Activated gamma-delta T cell treated with anti-CD3 and anti-CD28 coated beads, Interleukin-2, amount 50 U/mL, for 16 hours (primary cell): ENCODE measurements at regions not wholly inside any gene's neighbourhood (a gene's known extent, or its start where the extent isn't known, plus 50 kb on each side); places are given as distances from the start of the nearest gene placed in this dataset.
"Not testable (repeated sequence)": the region's sequence is repeated elsewhere in the genome, so short reads cannot be mapped to it uniquely, and the experiment has no call there.

ENCODE experiments used
- DNase-seq: peaks from one replicate; pipeline ENCODE4 v3.0.0-alpha.2; 2020; ENCODE audit warnings: low read depth

GRCh38 chr5:42949348-42950115 is 90.6 kb downstream of the ANXA2R start:
- peak; percentile 45 for DNase-seq

- DNase-seq: no peak
These were observed 91.2 kb downstream of the ANXA2R start for GRCh38 chr5:42948961-42949347.

- no peak for DNase-seq
These were observed 95.1 kb downstream of the ANXA2R start for GRCh38 chr5:42944989-42945388.

GRCh38 chr5:42943931-42944631 is 96.0 kb downstream of the ANXA2R start:
- no peak for DNase-seq

GRCh38 chr5:42940853-42941252 is 99.3 kb downstream of the ANXA2R start:
- no peak for DNase-seq

GRCh38 chr5:42932011-42932410 is 108.1 kb downstream of the ANXA2R start:
- DNase-seq: not testable (repeated sequence)

- DNase-seq: not testable (repeated sequence)
These were observed 108.7 kb downstream of the ANXA2R start for GRCh38 chr5:42931451-42931850.

GRCh38 chr5:42930934-42931333 is 109.2 kb downstream of the ANXA2R start:
- DNase-seq: no peak

- DNase-seq: no peak
These were observed 110.2 kb downstream of the ANXA2R start for GRCh38 chr5:42929871-42930270.

GRCh38 chr5:42927730-42928129 is 112.4 kb downstream of the ANXA2R start:
- DNase-seq: no peak

GRCh38 chr5:42924686-42925085 is 113.0 kb upstream of the SELENOP start:
- no peak for DNase-seq

- DNase-seq: no peak
These were observed 112.5 kb upstream of the SELENOP start for GRCh38 chr5:42924226-42924625.

- DNase-seq: no peak
These were observed 112.0 kb upstream of the SELENOP start for GRCh38 chr5:42923710-42924109.

- DNase-seq: no peak
These were observed 107.9 kb upstream of the SELENOP start for GRCh38 chr5:42919600-42919999.

- DNase-seq: no peak
These were observed 103.7 kb upstream of the SELENOP start for GRCh38 chr5:42915306-42915866.

GRCh38 chr5:42912184-42912798 is 100.6 kb upstream of the SELENOP start:
- DNase-seq: peak; percentile 25

- DNase-seq: peak; percentile 85
These were observed 97.1 kb upstream of the SELENOP start for GRCh38 chr5:42908509-42909488.

GRCh38 chr5:42908086-42908485 is 96.4 kb upstream of the SELENOP start:
- no peak for DNase-seq

- no peak for DNase-seq
These were observed 94.1 kb upstream of the SELENOP start for GRCh38 chr5:42905827-42906226.

- no peak for DNase-seq
These were observed 89.0 kb upstream of the SELENOP start for GRCh38 chr5:42900734-42901133.

- DNase-seq: no peak
These were observed 87.1 kb upstream of the SELENOP start for GRCh38 chr5:42898760-42899159.

GRCh38 chr5:42896523-42896922 is 84.8 kb upstream of the SELENOP start:
- no peak for DNase-seq
